ENCODE measurements at regions not wholly inside any gene's neighbourhood (a gene's known extent, or its start where the extent isn't known, plus 50 kb on each side); places are given as distances from the start of the nearest gene placed in this dataset.

- TF ChIP-seq FOS (IDR thresholded peaks at IDR 0.05; ENCODE audit: borderline replicate concordance, insufficient read depth, low read length), result no peak
- TF ChIP-seq MAX (IDR thresholded peaks at IDR 0.05; ENCODE audit: insufficient read depth, insufficient read length), result no peak
- no peak for TF ChIP-seq EZH2 (IDR thresholded peaks at IDR 0.05; ENCODE audit: borderline replicate concordance, low read depth, low read length, severe bottlenecking)
- no peak for TF ChIP-seq MYC (IDR thresholded peaks at IDR 0.05; ENCODE audit: low read depth, low read length)
- TF ChIP-seq, protein P1, sequence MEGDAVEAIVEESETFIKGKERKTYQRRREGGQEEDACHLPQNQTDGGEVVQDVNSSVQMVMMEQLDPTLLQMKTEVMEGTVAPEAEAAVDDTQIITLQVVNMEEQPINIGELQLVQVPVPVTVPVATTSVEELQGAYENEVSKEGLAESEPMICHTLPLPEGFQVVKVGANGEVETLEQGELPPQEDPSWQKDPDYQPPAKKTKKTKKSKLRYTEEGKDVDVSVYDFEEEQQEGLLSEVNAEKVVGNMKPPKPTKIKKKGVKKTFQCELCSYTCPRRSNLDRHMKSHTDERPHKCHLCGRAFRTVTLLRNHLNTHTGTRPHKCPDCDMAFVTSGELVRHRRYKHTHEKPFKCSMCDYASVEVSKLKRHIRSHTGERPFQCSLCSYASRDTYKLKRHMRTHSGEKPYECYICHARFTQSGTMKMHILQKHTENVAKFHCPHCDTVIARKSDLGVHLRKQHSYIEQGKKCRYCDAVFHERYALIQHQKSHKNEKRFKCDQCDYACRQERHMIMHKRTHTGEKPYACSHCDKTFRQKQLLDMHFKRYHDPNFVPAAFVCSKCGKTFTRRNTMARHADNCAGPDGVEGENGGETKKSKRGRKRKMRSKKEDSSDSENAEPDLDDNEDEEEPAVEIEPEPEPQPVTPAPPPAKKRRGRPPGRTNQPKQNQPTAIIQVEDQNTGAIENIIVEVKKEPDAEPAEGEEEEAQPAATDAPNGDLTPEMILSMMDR (IDR thresholded peaks at IDR 0.05; ENCODE audit: extremely low read depth in 1 of 2, insufficient read depth in 1 of 2, low read depth in 1 of 2, low read length in 2 of 2), result no peak
- TF ChIP-seq JUN (IDR thresholded peaks at IDR 0.05; ENCODE audit: borderline replicate concordance, insufficient read depth, insufficient read length, low read depth), result no peak
- TF ChIP-seq POLR2A (IDR thresholded peaks at IDR 0.05; ENCODE audit: low read depth, low read length), result no peak
- TF ChIP-seq GATA2 (IDR thresholded peaks at IDR 0.05; ENCODE audit: insufficient read depth, insufficient read length, low read depth, low read length), result no peak
- no peak for TF ChIP-seq POLR2AphosphoS5 (IDR thresholded peaks at IDR 0.05; ENCODE audit: insufficient read depth, low read depth, low read length)
- H2AFZ ChIP-seq (ENCODE audit: low read depth, low read length), result no peak overlapping the region
- H3K9ac ChIP-seq (replicated peaks; ENCODE audit: extremely low read depth, insufficient read depth, low read length), result no peak overlapping the region
- ChIA-PET CTCF (no interaction called here), POLR2A (no interaction called here)
- dilution Hi-C loops (cut with MboI; ENCODE audit: extremely low pct_ligation_motif_present, low sequenced_read_pairs), result no loop called here
- DNase-seq (ENCODE audit: low read depth, low spot score) (no peak), FAIRE-seq (no peak)
- H3K9me3 ChIP-seq (replicated peaks; ENCODE audit: control insufficient read depth, insufficient read depth, low read length), result no peaks in the 10 kb centered on the region
- H3K27ac ChIP-seq (ENCODE audit: insufficient read depth, low read depth, low read length), result no peak overlapping the region
- no TSS peak for BruUV-seq (replicated peaks)
- H3K4me3 ChIP-seq (replicated peaks in 1 of 3; ENCODE audit: insufficient read depth in 1 of 3, low read depth in 1 of 3, low read length in 3 of 3), result no peak overlapping the region
- no peaks in the 10 kb centered on the region for H3K9me1 ChIP-seq (replicated peaks; ENCODE audit: control insufficient read depth, extremely low read depth, insufficient read depth, low read length)
- H4K20me1 ChIP-seq (replicated peaks; ENCODE audit: control insufficient read depth, extremely low read depth, insufficient read depth, low read length), result no peaks in the 10 kb centered on the region
- H3K36me3 ChIP-seq (ENCODE audit: control insufficient read depth in 2 of 2, extremely low read depth in 1 of 2, insufficient read depth in 2 of 2, low read length in 2 of 2), result no peaks in the 10 kb centered on the region
- intact Hi-C loops (cut with micrococcal nuclease), result no loop called here
- no peaks in the 10 kb centered on the region for H3K27me3 ChIP-seq (ENCODE audit: control insufficient read depth in 2 of 2, insufficient read depth in 2 of 2, low read length in 2 of 2)
- no peaks in the 10 kb centered on the region for H3K79me2 ChIP-seq (ENCODE audit: control insufficient read depth, insufficient read depth, low read length)
- H3K4me1 ChIP-seq (ENCODE audit: control insufficient read depth, extremely low read depth, insufficient read depth, low read length), result no peaks in the 10 kb centered on the region
- no peak overlapping the region for H3K4me2 ChIP-seq (ENCODE audit: insufficient read depth, low read length)
Measured at GRCh38 chr12:107360033-107360432, 266.7 kb upstream of the CRY1 start.
